ENCODE measurements at regions not wholly inside any gene's neighbourhood (a gene's known extent, or its start where the extent isn't known, plus 50 kb on each side); places are given as distances from the start of the nearest gene placed in this dataset.

DNA sequence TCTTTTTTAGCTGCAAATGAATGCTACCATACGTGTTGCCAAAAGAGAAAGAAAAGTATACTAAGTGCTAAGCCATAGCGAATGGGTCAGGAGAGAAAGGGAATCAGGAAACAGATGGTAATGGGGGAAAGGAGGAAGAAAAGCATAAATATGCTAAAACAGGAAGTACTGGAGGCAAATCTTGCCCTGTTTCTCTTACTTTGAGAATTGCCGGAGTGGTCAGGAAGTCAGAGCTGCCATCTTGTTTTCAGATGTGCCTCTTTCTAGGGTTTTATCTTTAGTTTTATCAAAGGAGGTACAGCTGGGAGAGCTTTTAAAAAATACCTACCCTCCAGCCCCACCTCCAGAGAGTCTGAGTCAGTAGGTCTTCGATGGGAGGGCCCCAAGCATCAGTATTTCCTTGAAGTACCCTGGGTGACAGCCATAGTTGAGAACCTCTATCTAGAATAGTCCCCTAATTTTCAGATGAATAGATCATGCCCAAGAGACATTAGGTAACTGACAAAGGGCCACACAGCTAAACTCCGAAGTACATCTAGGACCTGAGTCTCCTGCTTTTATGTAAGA is 193.3 kb downstream of the CLIC5 start:
- TF ChIP-seq CTCF (conservative IDR thresholded peaks at IDR 0.05; ENCODE audit: low read depth, low read length): no peak
- TF ChIP-seq RAD21 (IDR thresholded peaks at IDR 0.05; ENCODE audit: low read length): no peak
- no peak for TF ChIP-seq POLR2A (IDR thresholded peaks at IDR 0.05; ENCODE audit: low read depth, low read length)
- TF ChIP-seq FOS (IDR thresholded peaks at IDR 0.05; ENCODE audit: low read depth, low read length): no peak
- TF ChIP-seq RFX5 (IDR thresholded peaks at IDR 0.05; ENCODE audit: low read depth, low read length): no peak
- TF ChIP-seq ELK1 (IDR thresholded peaks at IDR 0.05; ENCODE audit: borderline replicate concordance, low read depth, low read length): no peak
- TF ChIP-seq MXI1 (IDR thresholded peaks at IDR 0.05; ENCODE audit: borderline replicate concordance, low read depth, low read length): no peak
